ENCODE measurements at regions not wholly inside any gene's neighbourhood (a gene's known extent, or its start where the extent isn't known, plus 50 kb on each side); places are given as distances from the start of the nearest gene placed in this dataset.
A peak's percentile ranks its signal among the peaks of the same experiment; 100 is the strongest.
"Not testable (repeated sequence)": the region's sequence is repeated elsewhere in the genome, so short reads cannot be mapped to it uniquely, and the experiment has no call there.

DNA sequence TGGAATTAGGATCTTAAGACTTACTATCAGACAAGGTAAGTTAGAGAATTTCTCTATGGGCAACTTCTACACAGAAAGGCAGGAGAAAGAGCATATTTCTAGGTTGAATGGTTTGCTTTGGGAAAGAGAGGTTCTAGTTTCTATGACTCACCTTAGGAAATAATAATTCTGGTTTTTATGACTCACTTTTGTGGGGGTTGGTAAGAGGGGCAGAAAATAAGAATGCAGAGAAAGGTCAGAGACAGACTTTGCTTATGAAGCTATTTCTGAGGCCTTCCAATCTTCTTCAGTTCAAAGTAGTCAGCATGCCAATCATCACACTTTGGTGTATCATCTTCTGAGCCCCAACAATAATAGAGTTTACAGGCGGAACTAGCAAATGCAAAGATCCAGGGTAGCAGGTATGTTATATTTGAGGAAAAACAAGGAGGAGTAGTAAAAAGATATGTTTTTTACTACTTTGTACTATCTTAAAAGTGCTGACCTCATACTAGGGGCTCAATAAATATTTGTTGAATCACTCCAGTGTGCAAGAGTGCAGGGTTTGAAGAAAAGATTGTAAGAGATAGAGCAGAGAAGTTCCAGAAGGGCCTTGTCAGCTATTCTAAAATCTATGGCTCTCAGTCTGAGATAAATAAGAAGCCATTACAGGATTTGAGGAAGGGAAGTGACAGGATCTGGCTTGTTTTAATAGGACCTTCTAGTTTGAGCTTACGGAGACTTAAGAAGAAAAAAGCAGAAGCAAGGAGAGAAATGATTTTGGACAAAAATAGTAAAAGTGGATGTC is 56.7 kb upstream of the LRFN5 start:
- no peak overlapping the region for H3K4me3 ChIP-seq (ENCODE audit: low read length)

DNA sequence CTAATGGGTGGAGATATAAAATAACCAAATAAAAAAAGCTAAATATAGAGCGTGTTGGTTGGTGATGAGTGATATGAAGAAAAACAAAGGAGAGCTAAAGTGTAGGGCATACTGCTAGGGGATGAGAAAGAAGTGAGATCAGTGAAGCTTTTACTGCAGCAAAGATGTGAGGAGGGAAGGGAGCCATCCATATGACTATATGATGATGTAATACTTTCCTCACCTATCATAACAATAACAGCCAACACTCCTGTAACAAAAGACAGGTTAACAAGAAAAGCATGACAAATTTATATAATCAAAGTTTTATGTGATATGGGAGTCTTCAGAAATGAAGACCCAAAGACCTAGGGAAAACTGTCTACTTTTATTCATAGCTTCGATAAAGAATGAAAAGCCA is 57.4 kb upstream of the LRFN5 start:
- intact Hi-C loops (cut with DNase I): no loop called here
- H3K9me3 ChIP-seq (ENCODE audit: control insufficient read depth, low read length): no peaks in the 10 kb centered on the region
- no peak for DNase-seq
- H3K4me1 ChIP-seq (ENCODE audit: control insufficient read depth, insufficient read depth, low read length): no peaks in the 10 kb centered on the region
- no peaks in the 10 kb centered on the region for H3K27me3 ChIP-seq (ENCODE audit: control insufficient read depth, insufficient read depth)
- H3K4me3 ChIP-seq (ENCODE audit: low read length): no peak overlapping the region
- ATAC-seq: no peak
- WGBS: 74% methylated on average over 2 of the region's 2 CpGs
- H3K27ac ChIP-seq (ENCODE audit: low read length): no peak overlapping the region

More for the DNA sequence above, 56.7 kb upstream of the LRFN5 start:
- H3K9me3 ChIP-seq (ENCODE audit: control insufficient read depth, low read length): no peaks in the 10 kb centered on the region
- intact Hi-C loops (cut with DNase I): no loop called here
- WGBS: 57% methylated on average over 2 of the region's 2 CpGs
- no peaks in the 10 kb centered on the region for H3K27me3 ChIP-seq (ENCODE audit: control insufficient read depth, insufficient read depth)
- no peaks in the 10 kb centered on the region for H3K4me1 ChIP-seq (ENCODE audit: control insufficient read depth, insufficient read depth, low read length)
- DNase-seq (no peak), ATAC-seq (no peak)
- no peak overlapping the region for H3K27ac ChIP-seq (ENCODE audit: low read length)

- Histone ChIP-seq H3K27me3 (ENCODE audit: control insufficient read depth, insufficient read depth) (no peaks in the 10 kb centered on the region), H3K4me3 (ENCODE audit: low read length) (no peak overlapping the region), H3K27ac (ENCODE audit: low read length) (no peak overlapping the region), H3K4me1 (ENCODE audit: control insufficient read depth, insufficient read depth, low read length) (no peaks in the 10 kb centered on the region), H3K9me3 (ENCODE audit: control insufficient read depth, low read length) (no peaks in the 10 kb centered on the region)
- 37% methylated on average over 2 of the region's 2 CpGs for WGBS
- ATAC-seq: no peak
- no peak for DNase-seq
- intact Hi-C loops (cut with DNase I): no loop called here
Observed at GRCh38 chr14:41548666-41549065, 58.0 kb upstream of the LRFN5 start.

GRCh38 chr14:41541333-41541732 is 65.3 kb upstream of the LRFN5 start:
- intact Hi-C loops (cut with DNase I): no loop called here
- Histone ChIP-seq H3K27ac (ENCODE audit: low read length) (no peak overlapping the region), H3K27me3 (ENCODE audit: control insufficient read depth, insufficient read depth) (no peaks in the 10 kb centered on the region), H3K4me3 (ENCODE audit: low read length) (no peak overlapping the region), H3K9me3 (ENCODE audit: control insufficient read depth, low read length) (no peaks in the 10 kb centered on the region), H3K4me1 (ENCODE audit: control insufficient read depth, insufficient read depth, low read length) (no peaks in the 10 kb centered on the region)
- 93% methylated on average over 3 of the region's 3 CpGs for WGBS
- no peak for ATAC-seq
- no peak for DNase-seq

- no peaks in the 10 kb centered on the region for H3K27me3 ChIP-seq (ENCODE audit: control insufficient read depth, insufficient read depth)
- ATAC-seq (no peak), DNase-seq (no peak)
- intact Hi-C loops (cut with DNase I): no loop called here
- 73% methylated on average over 2 of the region's 2 CpGs for WGBS
- H3K4me1 ChIP-seq (ENCODE audit: control insufficient read depth, insufficient read depth, low read length): no peaks in the 10 kb centered on the region
- no peak overlapping the region for H3K4me3 ChIP-seq (ENCODE audit: low read length)
- no peak overlapping the region for H3K27ac ChIP-seq (ENCODE audit: low read length)
- H3K9me3 ChIP-seq (ENCODE audit: control insufficient read depth, low read length): no peaks in the 10 kb centered on the region
Observed at GRCh38 chr14:41532255-41532654, 74.4 kb upstream of the LRFN5 start.

DNA sequence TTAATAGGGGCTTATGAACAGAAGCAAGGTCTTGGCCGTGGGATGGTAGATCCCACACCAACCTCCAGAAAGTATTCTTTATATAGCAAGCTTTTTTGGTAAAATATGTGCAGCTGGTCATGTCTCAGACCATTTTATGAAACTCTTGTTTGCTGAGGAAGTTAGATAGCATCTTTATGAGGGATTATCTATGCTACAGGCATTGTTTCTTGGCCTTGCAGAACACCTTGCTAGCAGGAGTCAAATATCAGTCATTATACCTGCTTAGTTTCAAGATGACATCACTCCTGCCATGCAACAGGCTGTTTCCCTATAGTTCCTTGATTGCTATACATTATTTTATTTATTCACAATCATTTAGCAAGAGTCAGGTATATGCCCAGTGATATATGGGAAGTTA is 84.8 kb upstream of the LRFN5 start:
- H3K4me1 ChIP-seq (ENCODE audit: control insufficient read depth, insufficient read depth, low read length): no peaks in the 10 kb centered on the region
- no peak for ATAC-seq
- H3K9me3 ChIP-seq (ENCODE audit: control insufficient read depth, low read length): no peaks in the 10 kb centered on the region
- no peaks in the 10 kb centered on the region for H3K27me3 ChIP-seq (ENCODE audit: control insufficient read depth, insufficient read depth)
- no peak overlapping the region for H3K27ac ChIP-seq (ENCODE audit: low read length)
- no peak overlapping the region for H3K4me3 ChIP-seq (ENCODE audit: low read length)
- no peak for DNase-seq
- WGBS: 83% methylated on average over 1 of the region's 1 CpG
- intact Hi-C loops (cut with DNase I): no loop called here

- H3K27me3 ChIP-seq (ENCODE audit: control insufficient read depth, insufficient read depth); ATAC-seq; H3K4me3 ChIP-seq (ENCODE audit: low read length); H3K4me1 ChIP-seq (ENCODE audit: control insufficient read depth, insufficient read depth, low read length); DNase-seq; H3K27ac ChIP-seq (ENCODE audit: low read length); intact Hi-C loops (cut with DNase I); H3K9me3 ChIP-seq (ENCODE audit: control insufficient read depth, low read length): not testable (repeated sequence)
- 88% methylated on average over 11 of the region's 11 CpGs for WGBS
Observed at GRCh38 chr14:41518030-41518429, 88.6 kb upstream of the LRFN5 start.

- no peaks in the 10 kb centered on the region for H3K9me3 ChIP-seq (ENCODE audit: control insufficient read depth, low read length)
- no peaks in the 10 kb centered on the region for H3K4me1 ChIP-seq (ENCODE audit: control insufficient read depth, insufficient read depth, low read length)
- no peak overlapping the region for H3K27ac ChIP-seq (ENCODE audit: low read length)
- ATAC-seq (no peak), DNase-seq (no peak)
- no peaks in the 10 kb centered on the region for H3K27me3 ChIP-seq (ENCODE audit: control insufficient read depth, insufficient read depth)
- 67% methylated on average over 2 of the region's 2 CpGs for WGBS
- no peak overlapping the region for H3K4me3 ChIP-seq (ENCODE audit: low read length)
- intact Hi-C loops (cut with DNase I): no loop called here
Observed at GRCh38 chr14:41506552-41506951, 100.1 kb upstream of the LRFN5 start.

DNA sequence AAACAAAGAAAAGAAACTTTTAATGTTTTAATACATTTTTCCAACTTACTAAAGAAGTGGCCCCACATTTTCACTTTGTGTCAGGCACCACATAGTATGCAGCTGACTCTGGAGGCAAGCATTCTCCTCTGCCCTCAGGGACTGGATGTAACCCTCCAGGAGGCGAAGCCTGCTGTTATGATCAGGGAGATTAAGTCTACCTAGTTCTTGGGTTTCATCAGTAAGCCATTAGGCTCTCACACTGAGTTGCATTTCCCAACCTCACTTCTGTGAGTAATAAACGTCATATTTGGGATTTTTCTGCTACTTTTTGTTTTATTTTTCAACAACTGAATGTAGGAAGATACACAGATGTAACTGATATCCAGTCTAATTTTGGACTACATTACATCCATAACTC is 101.2 kb upstream of the LRFN5 start:
- no peak overlapping the region for H3K27ac ChIP-seq (ENCODE audit: low read length)
- H3K4me3 ChIP-seq (ENCODE audit: low read length): no peak overlapping the region
- no peaks in the 10 kb centered on the region for H3K9me3 ChIP-seq (ENCODE audit: control insufficient read depth, low read length)
- no peaks in the 10 kb centered on the region for H3K27me3 ChIP-seq (ENCODE audit: control insufficient read depth, insufficient read depth)
- WGBS: 50% methylated on average over 2 of the region's 2 CpGs
- no peak for ATAC-seq
- no peak for DNase-seq
- intact Hi-C loops (cut with DNase I): no loop called here
- H3K4me1 ChIP-seq (ENCODE audit: control insufficient read depth, insufficient read depth, low read length): no peaks in the 10 kb centered on the region

GRCh38 chr14:41498959-41499358 is 107.7 kb upstream of the LRFN5 start:
- Histone ChIP-seq H3K27ac (ENCODE audit: low read length) (no peak overlapping the region), H3K4me1 (ENCODE audit: control insufficient read depth, insufficient read depth, low read length) (no peaks in the 10 kb centered on the region), H3K9me3 (ENCODE audit: control insufficient read depth, low read length) (no peaks in the 10 kb centered on the region), H3K27me3 (ENCODE audit: control insufficient read depth, insufficient read depth) (no peaks in the 10 kb centered on the region), H3K4me3 (ENCODE audit: low read length) (no peak overlapping the region)
- 82% methylated on average over 2 of the region's 2 CpGs for WGBS
- DNase-seq: no peak
- intact Hi-C loops (cut with DNase I): no loop called here
- peak in 1 of 2 donors; percentile 56 for ATAC-seq

DNA sequence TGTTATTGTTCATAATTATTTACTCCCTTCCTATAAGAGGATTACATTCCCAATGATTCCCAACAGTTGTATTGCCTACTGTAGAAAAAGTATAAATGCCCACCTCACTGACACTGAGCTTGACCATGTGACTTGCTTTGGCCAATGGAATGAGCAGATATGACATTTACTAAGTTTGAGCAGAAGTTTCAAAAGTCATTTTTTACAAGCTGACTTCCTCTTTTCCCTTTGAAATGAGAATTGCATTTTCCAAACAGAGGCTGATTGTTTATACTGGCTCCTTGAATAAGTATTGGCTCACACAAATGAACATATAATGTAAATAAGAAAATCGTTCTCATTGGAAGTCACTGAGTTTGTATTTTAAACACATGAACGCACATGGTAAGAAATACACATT is 116.4 kb upstream of the LRFN5 start:
- Histone ChIP-seq H3K4me1 (ENCODE audit: control insufficient read depth, insufficient read depth, low read length) (no peaks in the 10 kb centered on the region), H3K4me3 (ENCODE audit: low read length) (no peak overlapping the region), H3K27me3 (ENCODE audit: control insufficient read depth, insufficient read depth) (no peaks in the 10 kb centered on the region), H3K27ac (ENCODE audit: low read length) (no peak overlapping the region), H3K9me3 (ENCODE audit: control insufficient read depth, low read length) (no peaks in the 10 kb centered on the region)
- no peak for ATAC-seq
- no peak for DNase-seq
- WGBS: 67% methylated on average over 2 of the region's 2 CpGs
- intact Hi-C loops (cut with DNase I): no loop called here

Measured in right cardiac atrium (tissue), 5 donors.